ENCODE measurements at regions not wholly inside any gene's neighbourhood (a gene's known extent, or its start where the extent isn't known, plus 50 kb on each side); places are given as distances from the start of the nearest gene placed in this dataset.
"Not testable (repeated sequence)": the region's sequence is repeated elsewhere in the genome, so short reads cannot be mapped to it uniquely, and the experiment has no call there.

DNA sequence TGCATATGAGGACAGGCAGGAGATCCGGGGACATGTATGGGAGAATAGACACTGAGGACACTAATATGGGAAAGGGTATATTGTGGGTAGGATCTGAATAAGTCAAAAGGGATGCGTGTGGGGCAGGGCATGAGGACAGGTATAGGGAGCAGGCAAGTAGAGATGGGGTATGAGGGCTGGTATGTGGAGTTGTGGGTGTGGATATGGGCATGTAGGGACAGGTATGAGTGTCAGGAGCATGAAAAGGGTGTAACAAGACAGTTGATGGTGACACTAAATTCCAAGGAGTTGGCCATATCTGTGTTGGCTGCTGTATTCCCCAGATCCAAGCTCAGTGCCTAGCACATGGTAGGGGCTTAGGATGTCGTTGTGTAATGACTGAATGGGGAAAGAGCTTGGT lies 84.4 kb upstream of the PAX2 start:
- Mint-ChIP-seq H3K27me3 (peaks cover 55 to 84% of the 10 kb centered on the region in 2 donors), H3K27ac (no peak overlapping the region), H3K9me3 (no peaks in the 10 kb centered on the region), H3K4me3 (no peak overlapping the region), H3K4me1 (ENCODE audit: low read depth in 2 of 2) (peaks cover under 1 to 5% of the 10 kb centered on the region in 2 donors), H3K36me3 (no peaks in the 10 kb centered on the region)
- no peak for DNase-seq (ENCODE audit: low spot score)
- no peak for ATAC-seq

GRCh38 chr10:100661520-100661919 lies 83.9 kb upstream of the PAX2 start:
- Mint-ChIP-seq H3K36me3 (no peaks in the 10 kb centered on the region), H3K27me3 (peaks cover 54 to 82% of the 10 kb centered on the region in 2 donors), H3K9me3 (no peaks in the 10 kb centered on the region), H3K4me1 (ENCODE audit: low read depth in 2 of 2) (peaks cover 0 to 4% of the 10 kb centered on the region in 2 donors), H3K27ac (no peak overlapping the region), H3K4me3 (no peak overlapping the region)
- DNase-seq (ENCODE audit: low spot score) (no peak), ATAC-seq (no peak)

DNA sequence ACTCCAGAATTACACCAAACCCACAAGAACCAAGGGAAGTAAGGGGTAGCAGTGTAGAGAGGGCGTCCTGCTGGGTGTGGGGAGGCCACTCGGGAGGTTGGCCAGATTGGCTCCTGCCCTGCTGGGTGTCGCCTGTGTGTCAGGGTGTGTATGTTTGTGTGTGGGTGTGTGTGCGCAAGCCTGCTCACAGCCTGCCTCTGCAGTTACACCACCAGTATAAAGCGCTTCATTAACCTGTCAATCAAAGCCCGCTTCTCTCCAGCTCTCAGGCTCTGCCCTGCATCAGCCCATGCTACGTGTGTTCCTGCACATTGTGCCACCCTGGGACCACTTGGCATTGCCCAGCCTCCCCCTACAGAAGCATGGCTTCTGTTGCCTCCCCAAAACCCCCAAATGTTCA lies 83.3 kb upstream of the PAX2 start:
- H3K4me1 Mint-ChIP-seq (ENCODE audit: low read depth in 2 of 2), result peaks cover 0 to 3% of the 10 kb centered on the region in 2 donors
- no peaks in the 10 kb centered on the region for H3K9me3 Mint-ChIP-seq
- ATAC-seq, result peak; percentile 20 to 33
- H3K36me3 Mint-ChIP-seq, result no peaks in the 10 kb centered on the region
- no peak overlapping the region for H3K27ac Mint-ChIP-seq
- peaks cover 52 to 78% of the 10 kb centered on the region in 2 donors for H3K27me3 Mint-ChIP-seq
- no peak overlapping the region for H3K4me3 Mint-ChIP-seq
- DNase-seq (ENCODE audit: low spot score), result no peak

GRCh38 chr10:100664316-100665149 lies 80.8 kb upstream of the PAX2 start:
- DNase-seq (ENCODE audit: low spot score) (no peak), ATAC-seq (peak in 1 of 2 donors; percentile 15)
- H3K36me3 Mint-ChIP-seq, result no peaks in the 10 kb centered on the region
- H3K4me3 Mint-ChIP-seq, result no peak overlapping the region
- no peak overlapping the region for H3K27ac Mint-ChIP-seq
- no peaks in the 10 kb centered on the region for H3K9me3 Mint-ChIP-seq
- peaks cover 52 to 76% of the 10 kb centered on the region in 2 donors for H3K27me3 Mint-ChIP-seq
- no peaks in the 10 kb centered on the region for H3K4me1 Mint-ChIP-seq (ENCODE audit: low read depth in 2 of 2)

GRCh38 chr10:100666634-100667033 lies 78.7 kb upstream of the PAX2 start:
- H3K36me3 Mint-ChIP-seq, result not testable (repeated sequence)
- H3K27me3 Mint-ChIP-seq, result peaks cover 50 to 70% of the 10 kb centered on the region in 2 donors

DNA sequence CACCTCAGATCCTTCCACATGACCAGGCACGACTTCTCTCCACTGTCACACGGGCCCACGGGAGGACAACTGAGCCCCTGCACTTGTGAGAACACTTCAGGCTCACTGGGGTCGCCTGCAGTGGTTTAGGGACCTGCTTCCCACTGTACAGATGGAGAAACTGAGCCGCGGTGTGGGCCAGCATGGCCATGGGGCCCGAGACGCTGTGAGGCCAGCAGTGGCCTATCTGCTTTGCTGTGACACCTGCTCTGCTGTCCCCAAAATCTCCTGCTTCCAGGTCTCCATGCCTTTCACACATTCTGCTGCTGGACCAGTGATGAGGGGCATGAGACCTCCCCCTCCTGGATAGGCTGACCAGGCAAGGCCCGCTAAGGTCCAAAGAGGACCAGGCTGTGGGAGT lies 75.8 kb upstream of the PAX2 start:
- Mint-ChIP-seq H3K36me3 (no peaks in the 10 kb centered on the region), H3K27me3 (peaks cover 52 to 65% of the 10 kb centered on the region in 2 donors), H3K9me3 (no peaks in the 10 kb centered on the region), H3K4me3 (no peak overlapping the region), H3K27ac (no peak overlapping the region), H3K4me1 (ENCODE audit: low read depth in 2 of 2) (peaks cover 0 to 8% of the 10 kb centered on the region in 2 donors)
- ATAC-seq, result no peak
- DNase-seq (ENCODE audit: low spot score), result no peak

More at GRCh38 chr10:100666634-100667033, 78.7 kb upstream of the PAX2 start:
- H3K9me3 Mint-ChIP-seq; DNase-seq (ENCODE audit: low spot score); H3K4me1 Mint-ChIP-seq (ENCODE audit: low read depth in 2 of 2); H3K27ac Mint-ChIP-seq; H3K4me3 Mint-ChIP-seq; ATAC-seq: not testable (repeated sequence)

GRCh38 chr10:100670368-100670767 lies 75.0 kb upstream of the PAX2 start:
- peaks cover 49 to 58% of the 10 kb centered on the region in 2 donors for H3K27me3 Mint-ChIP-seq
- no peak for ATAC-seq
- no peak for DNase-seq (ENCODE audit: low spot score)
- no peak overlapping the region for H3K27ac Mint-ChIP-seq
- no peaks in the 10 kb centered on the region for H3K36me3 Mint-ChIP-seq
- H3K9me3 Mint-ChIP-seq, result no peaks in the 10 kb centered on the region
- H3K4me3 Mint-ChIP-seq, result no peak overlapping the region
- peaks cover 0 to 8% of the 10 kb centered on the region in 2 donors for H3K4me1 Mint-ChIP-seq (ENCODE audit: low read depth in 2 of 2)

GRCh38 chr10:100670828-100671479 lies 74.4 kb upstream of the PAX2 start:
- peak; percentile 72 for DNase-seq (ENCODE audit: low spot score)
- H3K9me3 Mint-ChIP-seq, result no peaks in the 10 kb centered on the region
- no peak overlapping the region for H3K27ac Mint-ChIP-seq
- no peak overlapping the region for H3K4me3 Mint-ChIP-seq
- H3K36me3 Mint-ChIP-seq, result no peaks in the 10 kb centered on the region
- peaks cover 49 to 58% of the 10 kb centered on the region in 2 donors for H3K27me3 Mint-ChIP-seq
- H3K4me1 Mint-ChIP-seq (ENCODE audit: low read depth in 2 of 2), result peaks cover 0 to 8% of the 10 kb centered on the region in 2 donors
- ATAC-seq, result peak; percentile 80 to 88

DNA sequence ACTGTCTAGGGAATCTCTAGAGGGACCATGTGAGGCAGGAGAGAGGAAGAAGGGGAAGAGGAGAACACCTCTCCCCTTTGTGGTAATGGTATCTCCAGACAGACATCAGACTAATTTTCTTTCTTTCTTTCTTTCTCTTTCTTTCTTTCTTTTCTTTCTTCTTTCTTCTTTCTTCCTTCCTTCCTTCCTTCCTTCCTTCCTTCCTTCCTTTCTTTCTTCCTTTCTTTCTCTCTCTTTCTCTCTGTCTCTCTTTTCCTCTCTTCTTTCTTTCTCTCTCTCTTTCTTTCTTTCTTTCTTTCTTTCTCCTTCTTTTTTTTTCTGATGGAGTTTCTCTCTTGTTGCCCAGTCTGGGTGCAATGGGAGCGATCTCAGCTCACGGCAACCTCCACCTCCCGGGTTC lies 73.2 kb upstream of the PAX2 start:
- H3K27ac Mint-ChIP-seq, result no peak overlapping the region
- H3K36me3 Mint-ChIP-seq, result no peaks in the 10 kb centered on the region
- H3K9me3 Mint-ChIP-seq, result no peaks in the 10 kb centered on the region
- no peak for DNase-seq (ENCODE audit: low spot score)
- H3K27me3 Mint-ChIP-seq, result peaks cover 49 to 60% of the 10 kb centered on the region in 2 donors
- H3K4me1 Mint-ChIP-seq (ENCODE audit: low read depth in 2 of 2), result peaks cover 0 to 8% of the 10 kb centered on the region in 2 donors
- ATAC-seq, result no peak
- no peak overlapping the region for H3K4me3 Mint-ChIP-seq

- no peak for DNase-seq (ENCODE audit: low spot score)
- peaks cover 4 to 6% of the 10 kb centered on the region in 2 donors for H3K4me1 Mint-ChIP-seq (ENCODE audit: low read depth in 2 of 2)
- no peak overlapping the region for H3K27ac Mint-ChIP-seq
- H3K4me3 Mint-ChIP-seq, result no peak overlapping the region
- H3K27me3 Mint-ChIP-seq, result peaks cover 29 to 39% of the 10 kb centered on the region in 2 donors
- H3K36me3 Mint-ChIP-seq, result no peaks in the 10 kb centered on the region
- peaks cover 4% of the 10 kb centered on the region for H3K9me3 Mint-ChIP-seq
- peak in 1 of 2 donors; percentile 66 for ATAC-seq
Observed at GRCh38 chr10:100677290-100677945, 68.0 kb upstream of the PAX2 start.

GRCh38 chr10:100679327-100679726 lies 66.1 kb upstream of the PAX2 start:
- Mint-ChIP-seq H3K27ac (no peak overlapping the region), H3K4me3 (no peak overlapping the region)

GRCh38 chr10:100683004-100683403 lies 62.4 kb upstream of the PAX2 start:
- peaks cover 4% of the 10 kb centered on the region for H3K36me3 Mint-ChIP-seq
- H3K4me1 Mint-ChIP-seq (ENCODE audit: low read depth in 2 of 2), result peaks cover 0 to 2% of the 10 kb centered on the region in 2 donors
- no peak for DNase-seq (ENCODE audit: low spot score)
- no peaks in the 10 kb centered on the region for H3K9me3 Mint-ChIP-seq
- no peak overlapping the region for H3K27ac Mint-ChIP-seq
- peaks cover 50 to 69% of the 10 kb centered on the region in 2 donors for H3K27me3 Mint-ChIP-seq
- H3K4me3 Mint-ChIP-seq, result no peak overlapping the region
- no peak for ATAC-seq

More at GRCh38 chr10:100679327-100679726, 66.1 kb upstream of the PAX2 start:
- H3K9me3 Mint-ChIP-seq, result peaks cover 4% of the 10 kb centered on the region
- no peaks in the 10 kb centered on the region for H3K36me3 Mint-ChIP-seq
- H3K27me3 Mint-ChIP-seq, result peaks cover 29 to 41% of the 10 kb centered on the region in 2 donors
- H3K4me1 Mint-ChIP-seq (ENCODE audit: low read depth in 2 of 2), result peaks cover 4 to 6% of the 10 kb centered on the region in 2 donors
- ATAC-seq (no peak), DNase-seq (ENCODE audit: low spot score) (no peak)

DNA sequence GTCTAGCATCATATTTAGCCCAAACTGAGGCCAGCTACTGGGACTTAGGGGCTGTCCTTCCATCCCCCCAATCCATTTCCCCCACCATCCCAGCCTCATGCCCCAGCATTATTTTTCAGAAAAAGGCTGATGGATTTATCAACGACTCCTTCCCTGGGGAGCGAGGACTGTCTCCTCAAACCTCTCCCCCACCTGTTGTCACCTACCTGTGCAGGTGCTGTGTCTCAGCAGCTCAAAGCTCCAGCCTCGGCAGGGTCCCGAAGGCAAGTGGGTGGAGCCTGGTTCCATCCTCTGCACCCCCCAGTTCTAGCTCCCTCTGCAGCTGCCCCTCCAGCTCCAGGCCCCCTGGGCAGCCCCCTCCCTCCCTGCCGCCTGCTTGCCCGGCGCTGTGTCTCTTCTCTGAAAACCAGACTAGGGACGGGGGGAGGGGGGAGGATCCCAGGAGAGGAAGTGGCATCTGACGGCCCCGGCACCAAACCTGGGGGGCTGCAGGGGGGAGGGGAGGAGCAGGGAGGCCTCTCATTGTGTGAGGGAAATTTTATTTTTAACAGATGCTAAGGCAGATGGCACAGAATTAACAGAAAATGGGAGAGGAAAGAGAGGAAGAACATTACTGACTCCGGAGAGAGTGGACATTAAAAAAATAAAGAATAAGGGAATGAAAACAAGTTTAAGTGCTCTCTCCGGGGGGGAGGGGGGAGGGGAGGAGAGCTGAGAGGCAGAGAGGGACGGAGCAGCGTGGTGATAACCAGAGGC lies 61.7 kb upstream of the PAX2 start:
- ATAC-seq (no peak), DNase-seq (ENCODE audit: low spot score) (no peak)
- Mint-ChIP-seq H3K4me3 (no peak overlapping the region), H3K27me3 (peaks cover 56 to 73% of the 10 kb centered on the region in 2 donors), H3K4me1 (ENCODE audit: low read depth in 2 of 2) (peaks cover 0 to 2% of the 10 kb centered on the region in 2 donors), H3K9me3 (no peaks in the 10 kb centered on the region), H3K36me3 (peaks cover 4% of the 10 kb centered on the region), H3K27ac (no peak overlapping the region)
